Choroid plexus epithelial cell (primary cell): ENCODE measurements at regions not wholly inside any gene's neighbourhood (a gene's known extent, or its start where the extent isn't known, plus 50 kb on each side); places are given as distances from the start of the nearest gene placed in this dataset.

Experiments used
- DNase-seq: peaks from one replicate; pipeline ENCODE4 v3.0.0-alpha.2; 2010; ENCODE audit warnings: low read depth
- H3K4me3 ChIP-seq: 2 replicates; pipeline ENCODE4 v1.5.1; 2011; ENCODE audit warnings: low read depth, mild to moderate bottlenecking, control low read depth, low read length, moderate library complexity
- CTCF ChIP-seq: conservative IDR thresholded peaks from 2 replicates; pipeline ENCODE4 v1.5.1; 2011; ENCODE audit warnings: low read depth, mild to moderate bottlenecking, control low read depth, inconsistent platforms, low read length, moderate library complexity

GRCh38 chr18:56188529-56189275, 449.7 kb downstream of the TXNL1 start:
- TF ChIP-seq CTCF, result no peak
- no peak for DNase-seq
- no peak overlapping the region for H3K4me3 ChIP-seq

GRCh38 chr18:56186319-56186718, 452.1 kb downstream of the TXNL1 start:
- H3K4me3 ChIP-seq, result no peak overlapping the region
- no peak for TF ChIP-seq CTCF
- DNase-seq, result no peak

DNA sequence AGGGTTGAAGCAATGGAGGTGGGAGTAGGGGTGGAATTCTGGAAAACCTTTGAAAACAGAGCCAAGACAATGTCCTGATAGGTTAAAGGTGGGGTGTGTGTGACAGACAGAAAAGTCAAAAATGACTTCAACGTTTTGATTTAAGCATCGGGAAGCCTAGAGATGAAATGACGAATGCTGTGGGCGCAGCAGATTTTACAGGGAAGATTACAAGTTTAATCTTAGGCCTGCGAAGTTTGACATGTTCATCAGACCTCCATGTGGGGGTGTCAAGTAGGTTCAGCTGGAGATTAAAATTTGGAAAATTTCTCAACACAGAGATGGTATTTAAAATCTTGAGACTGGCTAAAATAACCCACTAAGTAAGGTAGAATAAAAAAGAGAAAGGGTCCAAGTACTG, 453.3 kb downstream of the TXNL1 start:
- no peak overlapping the region for H3K4me3 ChIP-seq
- TF ChIP-seq CTCF, result no peak
- no peak for DNase-seq

DNA sequence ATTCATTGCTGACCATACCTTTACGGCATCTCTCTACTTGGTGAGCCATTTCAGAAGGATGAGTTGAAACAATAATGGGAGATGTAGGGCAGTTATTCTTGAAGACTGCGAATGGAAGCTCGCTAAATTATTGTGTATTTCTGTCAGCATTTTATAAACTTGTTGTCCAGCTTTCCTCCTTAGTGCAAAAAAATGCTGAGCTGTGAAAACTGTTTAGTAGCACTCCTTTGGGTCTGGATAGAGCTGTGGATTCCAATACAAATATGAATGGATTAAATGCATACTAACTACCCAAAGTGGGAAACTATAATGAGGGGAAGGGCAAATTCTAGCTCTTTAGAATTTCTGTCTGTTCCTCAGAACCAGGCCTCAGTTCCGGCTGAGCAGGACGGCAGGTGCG, 461.6 kb downstream of the TXNL1 start:
- no peak for TF ChIP-seq CTCF
- no peak overlapping the region for H3K4me3 ChIP-seq
- DNase-seq, result no peak

DNA sequence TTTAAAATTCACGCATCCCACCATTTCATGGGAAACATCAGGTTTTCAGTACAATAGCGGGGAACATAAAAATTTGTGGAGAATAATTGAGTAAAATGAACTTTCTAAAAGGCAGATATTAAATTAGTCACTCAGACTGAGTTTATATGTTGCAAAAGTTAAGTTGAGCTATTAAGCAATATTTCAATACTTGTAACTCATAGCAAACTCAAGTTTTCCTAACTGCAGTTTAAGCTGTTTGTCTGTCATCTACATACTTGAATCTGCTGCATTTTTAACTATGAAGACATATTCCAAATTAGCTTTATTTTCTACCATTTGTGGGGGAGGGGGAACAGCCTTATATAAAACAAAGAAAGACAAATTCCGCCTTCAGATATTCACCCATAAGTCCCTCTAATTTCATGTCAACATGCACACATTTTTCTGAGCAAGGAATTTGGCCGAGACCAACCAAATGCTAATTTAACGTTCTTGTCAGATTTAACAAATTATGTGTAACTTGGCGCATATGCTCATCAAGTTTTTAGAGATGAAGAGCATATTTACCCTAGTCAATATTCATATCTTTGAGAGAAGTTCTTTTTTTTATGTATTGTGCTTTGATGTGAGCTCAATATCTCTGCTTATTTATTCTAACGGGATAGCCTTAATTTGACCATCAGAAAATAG, 462.9 kb downstream of the TXNL1 start:
- DNase-seq, result no peak
- TF ChIP-seq CTCF, result no peak
- H3K4me3 ChIP-seq, result no peak overlapping the region

DNA sequence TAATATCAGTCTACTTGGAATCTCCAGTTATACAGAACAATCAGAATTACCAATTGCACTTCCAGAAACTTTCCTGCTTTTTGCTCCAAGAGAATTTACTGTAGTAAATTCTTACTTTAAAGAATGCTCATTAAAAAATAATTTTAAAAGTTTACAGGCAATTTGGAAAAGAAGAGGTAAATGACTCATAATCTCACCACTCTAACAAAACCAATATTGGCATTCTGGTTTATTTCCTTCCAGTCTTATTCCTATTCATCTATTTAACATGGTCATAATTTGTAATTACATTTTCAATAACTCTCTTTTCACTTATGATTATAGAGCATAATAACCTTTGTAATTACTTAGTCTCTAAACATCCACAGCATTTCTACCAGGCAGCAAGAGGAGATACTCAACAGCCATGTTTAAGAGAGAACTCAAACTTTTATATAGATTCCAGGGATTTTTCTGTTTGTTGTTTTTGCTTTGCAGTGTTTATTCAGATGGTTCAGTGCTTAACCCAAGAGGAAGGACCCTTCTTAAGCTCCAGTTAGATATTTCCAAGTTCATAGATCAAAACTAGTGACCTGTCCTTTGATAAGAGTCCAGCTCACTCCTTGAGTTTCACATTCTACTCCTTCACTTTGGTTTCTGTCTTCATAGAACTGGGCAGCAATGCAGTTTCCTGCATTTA, 464.7 kb downstream of the TXNL1 start:
- TF ChIP-seq CTCF, result no peak
- no peak for DNase-seq
- no peak overlapping the region for H3K4me3 ChIP-seq
